HCT116 (cell line): ENCODE measurements at regions not wholly inside any gene's neighbourhood (a gene's known extent, or its start where the extent isn't known, plus 50 kb on each side); places are given as distances from the start of the nearest gene placed in this dataset.

Experiments used
- ATAC-seq: fragments of 200-7000 bp; cut with Tn5 transposase; 2 replicates; pipeline ENCODE4 v1.9.1; 2020; ENCODE audit warnings: mild to moderate bottlenecking, moderate library complexity
- BruUV-seq: library from RNA; stranded (reverse); fragments of 400-500 nt; replicated peaks from 2 replicates; lab custom pipeline; 2021; lab: Mats Ljungman, UMichigan
- CTCF ChIA-PET: fragments of 300-600 bp; sonication (Branson Sonifier 250); formaldehyde crosslinking; loops from one replicate; lab custom pipeline; 2021; ENCODE audit warnings: antibody characterized with exemption; lab: Charles Lee
- POLR2A ChIA-PET: fragments of 300-600, 350-600 bp; sonication (Branson Sonifier 250); formaldehyde crosslinking; loops from one replicate; lab custom pipeline; 2021; ENCODE audit warnings: antibody characterized with exemption; lab: Charles Lee
- RAD21 ChIA-PET, 2 experiments: fragments of 300-600 bp; sonication (Branson Sonifier 250); formaldehyde crosslinking; loops; one replicate each; lab custom pipeline; 2023; ENCODE audit warnings: low total read pairs in 2 of 2; ENCODE audit not compliant: uncharacterized antibody in 2 of 2, unreplicated experiment in 2 of 2, low non-redundant PET in 1 of 2; lab: Charles Lee
- DNase-seq: peaks from one replicate; pipeline ENCODE4 v3.0.0-alpha.2; 2010; ENCODE audit warnings: low read depth, low spot score
- H2AFZ ChIP-seq: fragments of 200-600 bp; shearing (Covaris generic), sonication (generic); 2 replicates; pipeline ENCODE4 v1.6.1; 2017; ENCODE audit warnings: low read depth, mixed run types, mixed read lengths, antibody characterized with exemption, low read length; ENCODE audit not compliant: poor library complexity, severe bottlenecking
- H3K27ac ChIP-seq: 2 replicates; pipeline ENCODE4 v1.5.1; 2012; ENCODE audit warnings: low read depth, low read length
- H3K27me3 ChIP-seq: fragments of 200-600 bp; sonication (generic); 2 replicates; pipeline ENCODE4 v1.6.1; 2016; ENCODE audit warnings: mixed run types, low read length, mixed read lengths; ENCODE audit not compliant: insufficient read depth
- H3K36me3 ChIP-seq, 2 experiments: fragments of 200-500 bp in 1 of 2; fragments of 200-600 bp in 1 of 2; sonication (Bioruptor generic) in 1 of 2; sonication (generic) in 1 of 2; 2 replicates each; pipeline versions ENCODE4 v1.5.1 to v1.6.1; 2014 to 2016; ENCODE audit warnings: low read length in 2 of 2, inconsistent platforms in 1 of 2, mixed read lengths in 1 of 2, mixed run types in 1 of 2; ENCODE audit not compliant: insufficient read depth in 2 of 2, control insufficient read depth in 1 of 2
- H3K4me1 ChIP-seq, 2 experiments: fragments of 200-600 bp in 1 of 2; sonication (generic) in 1 of 2; 2 replicates each; pipeline versions ENCODE4 v1.5.1 to v1.6.1; 2012 to 2017; ENCODE audit warnings: low read length in 2 of 2, inconsistent platforms in 1 of 2, mild to moderate bottlenecking in 1 of 2, mixed read lengths in 1 of 2, mixed run types in 1 of 2, moderate library complexity in 1 of 2; ENCODE audit not compliant: insufficient read depth in 2 of 2, control insufficient read depth in 1 of 2
- H3K4me2 ChIP-seq: fragments of 200-600 bp; sonication (generic); 2 replicates; pipeline ENCODE4 v1.6.1; 2017; ENCODE audit warnings: mixed run types, low read length, mixed read lengths
- H3K4me3 ChIP-seq, 2 experiments: fragments of 200-600 bp in 1 of 2; sonication (generic) in 1 of 2; replicated peaks in 1 of 2; 2 replicates each; pipeline ENCODE4 v1.5.1; 2011 to 2016; ENCODE audit warnings: low read length in 2 of 2, control low read depth in 1 of 2, low read depth in 1 of 2, mild to moderate bottlenecking in 1 of 2, mixed read lengths in 1 of 2, mixed run types in 1 of 2
- H3K79me2 ChIP-seq: fragments of 200-600 bp; sonication (generic); 2 replicates; pipeline ENCODE4 v1.6.1; 2017; ENCODE audit warnings: mild to moderate bottlenecking, mixed run types, low read length, moderate library complexity, mixed read lengths; ENCODE audit not compliant: insufficient read depth
- H3K9ac ChIP-seq: fragments of 200-600 bp; sonication (generic); 2 replicates; pipeline ENCODE4 v1.6.1; 2016; ENCODE audit warnings: low read length, mixed read lengths
- H3K9me2 ChIP-seq: fragments of 200-600 bp; sonication (generic), shearing (Covaris generic); 2 replicates; pipeline ENCODE4 v1.6.1; 2017; ENCODE audit warnings: mixed run types, mild to moderate bottlenecking, moderate library complexity; ENCODE audit not compliant: insufficient read depth
- H3K9me3 ChIP-seq, 2 experiments: fragments of 200-500 bp in 1 of 2; fragments of 200-600 bp in 1 of 2; sonication (Bioruptor generic) in 1 of 2; sonication (generic) in 1 of 2; 2 replicates each; pipeline ENCODE4 v1.6.1; 2014 to 2017; ENCODE audit warnings: low read length in 2 of 2, mixed read lengths in 2 of 2, inconsistent platforms in 1 of 2, low read depth in 1 of 2, mild to moderate bottlenecking in 1 of 2, mixed run types in 1 of 2, moderate library complexity in 1 of 2; ENCODE audit not compliant: control insufficient read depth in 1 of 2, insufficient read depth in 1 of 2
- H4K20me1 ChIP-seq: fragments of 200-600 bp; sonication (generic), shearing (Covaris generic); 2 replicates; pipeline ENCODE4 v1.6.1; 2017; ENCODE audit warnings: mixed run types, mild to moderate bottlenecking, moderate library complexity; ENCODE audit not compliant: insufficient read depth
- CBX3 ChIP-seq: IDR thresholded peaks from 2 replicates; pipeline ENCODE4 v1.6.1; 2012; ENCODE audit warnings: low read depth
- CEBPB ChIP-seq: IDR thresholded peaks from 2 replicates; pipeline ENCODE4 v1.6.1; 2012; ENCODE audit warnings: low read depth
- EGR1 ChIP-seq: IDR thresholded peaks from 2 replicates; pipeline ENCODE4 v1.6.1; 2012; ENCODE audit warnings: low read depth
- ELF1 ChIP-seq: IDR thresholded peaks from 2 replicates; pipeline ENCODE4 v1.6.1; 2012; ENCODE audit warnings: low read depth, borderline replicate concordance
- EZH2 ChIP-seq: fragments of 200-600 bp; sonication (generic); IDR thresholded peaks from 2 replicates; pipeline ENCODE4 v1.6.1; 2017; ENCODE audit warnings: antibody characterized with exemption, mixed run types
- RAD21 ChIP-seq: IDR thresholded peaks from 2 replicates; pipeline ENCODE4 v1.6.1; 2012; ENCODE audit warnings: low read depth, mild to moderate bottlenecking
- SIN3A ChIP-seq: IDR thresholded peaks from 2 replicates; pipeline ENCODE4 v1.6.1; 2012; ENCODE audit warnings: low read depth
- SP1 ChIP-seq: IDR thresholded peaks from 2 replicates; pipeline ENCODE4 v1.6.1; 2012; ENCODE audit warnings: low read depth
- SRF ChIP-seq: IDR thresholded peaks from 2 replicates; pipeline ENCODE4 v1.6.1; 2012; ENCODE audit warnings: low read depth
- TCF7L2 ChIP-seq: IDR thresholded peaks from 2 replicates; pipeline ENCODE4 v1.7.0; 2011; ENCODE audit warnings: borderline replicate concordance, inconsistent platforms; ENCODE audit not compliant: insufficient read depth, insufficient read length; ENCODE audit errors: extremely low read depth
- ZNF274 ChIP-seq: fragments of 200-500 bp; sonication (Bioruptor generic); IDR thresholded peaks from 2 replicates; pipeline ENCODE4 v1.6.1; 2014; ENCODE audit warnings: mild to moderate bottlenecking, low read depth, low read length, inconsistent platforms
- intact Hi-C: fragments of 100-400 bp; cut with micrococcal nuclease; formaldehyde crosslinking; loops from 2 replicates; pipeline ENCODE4 v1.10.0; 2022
- TF ChIP-seq, protein P1 (sequence below), 3 experiments: fragments of 200-600 bp in 1 of 3; sonication (generic) in 1 of 3; IDR thresholded peaks in 2 of 3; conservative IDR thresholded peaks in 1 of 3; 2 replicates each; pipeline ENCODE4 v1.5.1; 2012 to 2017; ENCODE audit warnings: low read depth in 2 of 3, low read length in 2 of 3, antibody characterized with exemption in 1 of 3, borderline replicate concordance in 1 of 3, control low read depth in 1 of 3, mild to moderate bottlenecking in 1 of 3, mixed read lengths in 1 of 3, mixed run types in 1 of 3, moderate library complexity in 1 of 3; ENCODE audit not compliant: insufficient read depth in 1 of 3
- TF ChIP-seq, protein P2 (sequence below): IDR thresholded peaks from 2 replicates; pipeline ENCODE4 v1.6.1; 2012

DNA sequence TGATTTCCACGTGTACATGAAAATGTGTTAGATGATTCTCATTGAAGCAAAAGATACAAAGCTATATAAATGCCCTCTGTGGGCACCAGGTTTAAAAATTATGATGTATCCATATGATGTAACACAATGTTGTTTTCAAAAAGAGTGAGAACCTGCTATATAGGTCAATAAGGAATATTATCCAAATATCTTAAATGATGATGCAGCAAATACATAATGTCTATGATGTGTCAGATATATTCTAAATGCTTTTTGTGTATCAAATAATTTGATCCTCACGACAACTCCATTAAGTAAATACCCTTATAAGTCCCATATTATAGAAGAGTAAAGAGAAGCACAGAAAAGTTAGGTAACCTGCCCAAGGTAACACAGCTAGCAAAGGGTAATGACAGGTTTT is 393.0 kb upstream of the DCN start:
- H3K36me3 ChIP-seq = no peaks in the 10 kb centered on the region
- H4K20me1 ChIP-seq = no peaks in the 10 kb centered on the region
- ChIA-PET CTCF (no interaction called here), RAD21 (no interaction called here), POLR2A (no interaction called here)
- no TSS peak for BruUV-seq
- TF ChIP-seq EGR1 (no peak), SIN3A (no peak), SP1 (no peak), TCF7L2 (no peak), RAD21 (no peak), EZH2 (no peak), SRF (no peak), ELF1 (no peak), ZNF274 (no peak), CBX3 (no peak), CEBPB (no peak)
- TF ChIP-seq, protein P1, sequence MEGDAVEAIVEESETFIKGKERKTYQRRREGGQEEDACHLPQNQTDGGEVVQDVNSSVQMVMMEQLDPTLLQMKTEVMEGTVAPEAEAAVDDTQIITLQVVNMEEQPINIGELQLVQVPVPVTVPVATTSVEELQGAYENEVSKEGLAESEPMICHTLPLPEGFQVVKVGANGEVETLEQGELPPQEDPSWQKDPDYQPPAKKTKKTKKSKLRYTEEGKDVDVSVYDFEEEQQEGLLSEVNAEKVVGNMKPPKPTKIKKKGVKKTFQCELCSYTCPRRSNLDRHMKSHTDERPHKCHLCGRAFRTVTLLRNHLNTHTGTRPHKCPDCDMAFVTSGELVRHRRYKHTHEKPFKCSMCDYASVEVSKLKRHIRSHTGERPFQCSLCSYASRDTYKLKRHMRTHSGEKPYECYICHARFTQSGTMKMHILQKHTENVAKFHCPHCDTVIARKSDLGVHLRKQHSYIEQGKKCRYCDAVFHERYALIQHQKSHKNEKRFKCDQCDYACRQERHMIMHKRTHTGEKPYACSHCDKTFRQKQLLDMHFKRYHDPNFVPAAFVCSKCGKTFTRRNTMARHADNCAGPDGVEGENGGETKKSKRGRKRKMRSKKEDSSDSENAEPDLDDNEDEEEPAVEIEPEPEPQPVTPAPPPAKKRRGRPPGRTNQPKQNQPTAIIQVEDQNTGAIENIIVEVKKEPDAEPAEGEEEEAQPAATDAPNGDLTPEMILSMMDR (IDR thresholded peaks at IDR 0.05 in 2 of 3, conservative IDR thresholded peaks at IDR 0.05 in 1 of 3; ENCODE audit: borderline replicate concordance in 1 of 3, insufficient read depth in 1 of 3, low read depth in 2 of 3, low read length in 2 of 3) = no peak
- TF ChIP-seq, protein P2, sequence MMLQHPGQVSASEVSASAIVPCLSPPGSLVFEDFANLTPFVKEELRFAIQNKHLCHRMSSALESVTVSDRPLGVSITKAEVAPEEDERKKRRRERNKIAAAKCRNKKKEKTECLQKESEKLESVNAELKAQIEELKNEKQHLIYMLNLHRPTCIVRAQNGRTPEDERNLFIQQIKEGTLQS = no peak
- no peak overlapping the region for H3K27ac ChIP-seq
- H3K4me2 ChIP-seq = no peak overlapping the region
- no peak for ATAC-seq
- no peaks in the 10 kb centered on the region for H3K79me2 ChIP-seq
- DNase-seq = no peak
- H3K4me3 ChIP-seq = no peak overlapping the region
- H3K9me2 ChIP-seq = no peaks in the 10 kb centered on the region
- H3K4me1 ChIP-seq = 0 out of 4 replicates have a peak, but pooled peaks cover 0 to 4% of the 10 kb centered on the region in 2 experiments
- H3K9me3 ChIP-seq = no peaks in the 10 kb centered on the region
- no peak overlapping the region for H3K9ac ChIP-seq
- intact Hi-C loops = loop anchor here (10.0 kb wide), 1 partner anchor 999 kb away; no protein-coding TSS in a partner anchor
- H2AFZ ChIP-seq = no peak overlapping the region
- no peaks in the 10 kb centered on the region for H3K27me3 ChIP-seq
